GM23248 (cell line): ENCODE measurements at regions not wholly inside any gene's neighbourhood (a gene's known extent, or its start where the extent isn't known, plus 50 kb on each side); places are given as distances from the start of the nearest gene placed in this dataset.

ENCODE experiments used
- DNase-seq: peaks from one replicate; pipeline ENCODE4 v3.0.0-alpha.2; 2015
- H2AFZ ChIP-seq: fragments of 200-600 bp; sonication (generic); 2 replicates; pipeline ENCODE4 v1.6.1; 2016; ENCODE audit warnings: antibody characterized with exemption
- H3F3A ChIP-seq: fragments of 200-600 bp; sonication (generic); 2 replicates; pipeline ENCODE4 v1.6.1; 2016; ENCODE audit warnings: mild to moderate bottlenecking, antibody characterized with exemption, mixed run types; ENCODE audit not compliant: insufficient read depth
- H3K27ac ChIP-seq: fragments of 200-600 bp; sonication (generic); 2 replicates; pipeline ENCODE4 v1.5.1; 2016; ENCODE audit warnings: mild to moderate bottlenecking
- H3K27me3 ChIP-seq: fragments of 200-600 bp; sonication (generic); replicated peaks from 2 replicates; pipeline ENCODE4 v1.6.1; 2016; ENCODE audit warnings: mild to moderate bottlenecking; ENCODE audit not compliant: insufficient read depth
- H3K36me3 ChIP-seq: fragments of 200-600 bp; sonication (generic); 2 replicates; pipeline ENCODE4 v1.6.1; 2016; ENCODE audit warnings: low read depth, mild to moderate bottlenecking
- H3K4me1 ChIP-seq: fragments of 200-600 bp; sonication (generic); 2 replicates; pipeline ENCODE4 v1.6.1; 2016; ENCODE audit warnings: mild to moderate bottlenecking; ENCODE audit not compliant: insufficient read depth
- H3K4me2 ChIP-seq: fragments of 200-600 bp; sonication (generic); one replicate; pipeline ENCODE4 v1.6.1; 2016; ENCODE audit warnings: mild to moderate bottlenecking; ENCODE audit not compliant: unreplicated experiment
- H3K4me3 ChIP-seq: fragments of 200-600 bp; sonication (generic); 2 replicates; pipeline ENCODE4 v1.5.1; 2016; ENCODE audit warnings: mild to moderate bottlenecking
- H3K79me2 ChIP-seq: fragments of 200-600 bp; sonication (generic); 2 replicates; pipeline ENCODE4 v1.6.1; 2016; ENCODE audit warnings: mild to moderate bottlenecking; ENCODE audit not compliant: insufficient read depth
- H3K9ac ChIP-seq: fragments of 200-600 bp; sonication (generic); 2 replicates; pipeline ENCODE4 v1.6.1; 2016; ENCODE audit warnings: mild to moderate bottlenecking
- H3K9me2 ChIP-seq: fragments of 200-600 bp; sonication (generic); 2 replicates; pipeline ENCODE4 v1.6.1; 2016; ENCODE audit warnings: mixed run types, mild to moderate bottlenecking, moderate library complexity; ENCODE audit not compliant: insufficient read depth
- H3K9me3 ChIP-seq: fragments of 200-600 bp; sonication (generic); one replicate; pipeline ENCODE4 v1.6.1; 2017; ENCODE audit warnings: low read depth
- H4K20me1 ChIP-seq: fragments of 200-600 bp; sonication (generic); 2 replicates; pipeline ENCODE4 v1.6.0; 2016; ENCODE audit not compliant: insufficient read depth
- EZH2 ChIP-seq: fragments of 200-600 bp; sonication (generic); IDR thresholded peaks from 2 replicates; pipeline ENCODE4 v1.6.1; 2018; ENCODE audit warnings: antibody characterized with exemption, mild to moderate bottlenecking; ENCODE audit not compliant: insufficient read depth, poor library complexity, severe bottlenecking
- EZH2phosphoT487 ChIP-seq: fragments of 200-600 bp; sonication (generic); IDR thresholded peaks from 2 replicates; pipeline ENCODE4 v1.6.1; 2018; ENCODE audit warnings: antibody characterized with exemption, moderate library complexity, mild to moderate bottlenecking, low read depth; ENCODE audit not compliant: insufficient read depth
- WGBS, 2 experiments: methylation state at CpG; one replicate each; pipeline ENCODE4 v1.1.6; 2015 to 2017; ENCODE audit warnings: low lambda C conversion rate in 2 of 2, low coverage in 1 of 2; ENCODE audit errors: missing lambda C conversion rate in 2 of 2; 5-methylcytosine and 5-hydroxymethylcytosine counted together
- in situ Hi-C: fragments of 300-500 bp; cut with MboI; formaldehyde crosslinking; loops from 2 replicates; pipeline ENCODE4 v1.15.0; 2020

GRCh38 chr2:40653829-40654228 is 201.9 kb upstream of the SLC8A1 start:
- H2AFZ ChIP-seq: no peak overlapping the region
- peaks cover 18% of the 10 kb centered on the region for H3K4me1 ChIP-seq
- DNase-seq: peak; percentile 55
- H3K79me2 ChIP-seq: no peaks in the 10 kb centered on the region
- no peak overlapping the region for H3K27ac ChIP-seq
- no peaks in the 10 kb centered on the region for H3K36me3 ChIP-seq
- H3K9me3 ChIP-seq: no peaks in the 10 kb centered on the region
- in situ Hi-C loops: no loop called here
- WGBS, 2 experiments: 29 to 31% methylated on average over 3 of the region's 3 CpGs
- no peaks in the 10 kb centered on the region for H3K27me3 ChIP-seq
- H3F3A ChIP-seq: 0 out of 2 replicates have a peak, but pooled peaks cover 5% of the 10 kb centered on the region
- TF ChIP-seq EZH2 (no peak), EZH2phosphoT487 (no peak)
- no peak overlapping the region for H3K9ac ChIP-seq
- H3K4me2 ChIP-seq: peak overlapping the region; percentile 45
- H3K9me2 ChIP-seq: no peaks in the 10 kb centered on the region
- no peaks in the 10 kb centered on the region for H4K20me1 ChIP-seq
- H3K4me3 ChIP-seq: no peak overlapping the region

DNA sequence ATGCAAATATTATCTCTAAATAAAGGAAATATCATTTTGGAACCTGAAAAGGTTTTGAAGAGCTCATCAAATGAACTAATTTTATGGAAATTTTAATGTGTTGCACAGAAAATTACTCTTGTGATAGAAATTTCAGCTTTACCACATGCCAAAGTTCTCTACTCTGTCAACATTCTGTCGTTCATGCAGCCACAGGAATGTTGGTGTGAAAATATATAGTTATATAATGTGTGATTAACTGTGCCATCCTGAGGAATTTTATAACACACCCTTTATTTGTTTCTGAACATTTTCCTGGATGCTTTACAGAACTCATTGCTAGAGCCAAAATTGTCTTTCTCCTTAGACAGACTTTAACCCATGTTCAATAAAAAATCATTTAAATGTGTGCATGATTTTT is 202.5 kb upstream of the SLC8A1 start:
- Histone ChIP-seq H3K4me3 (no peak overlapping the region), H3K9me3 (no peaks in the 10 kb centered on the region), H3K27ac (no peak overlapping the region), H3K36me3 (no peaks in the 10 kb centered on the region), H3K9ac (no peak overlapping the region), H3K9me2 (no peaks in the 10 kb centered on the region), H4K20me1 (no peaks in the 10 kb centered on the region), H3K27me3 (no peaks in the 10 kb centered on the region), H2AFZ (no peak overlapping the region), H3K4me2 (peak overlapping the region; percentile 45), H3K79me2 (no peaks in the 10 kb centered on the region), H3F3A (0 out of 2 replicates have a peak, but pooled peaks cover 5% of the 10 kb centered on the region), H3K4me1 (peaks cover 18% of the 10 kb centered on the region)
- 5 to 20% methylated on average over 1 of the region's 1 CpG for WGBS, 2 experiments
- TF ChIP-seq EZH2phosphoT487: no peak
- peak; percentile 0 for DNase-seq
- in situ Hi-C loops: no loop called here

DNA sequence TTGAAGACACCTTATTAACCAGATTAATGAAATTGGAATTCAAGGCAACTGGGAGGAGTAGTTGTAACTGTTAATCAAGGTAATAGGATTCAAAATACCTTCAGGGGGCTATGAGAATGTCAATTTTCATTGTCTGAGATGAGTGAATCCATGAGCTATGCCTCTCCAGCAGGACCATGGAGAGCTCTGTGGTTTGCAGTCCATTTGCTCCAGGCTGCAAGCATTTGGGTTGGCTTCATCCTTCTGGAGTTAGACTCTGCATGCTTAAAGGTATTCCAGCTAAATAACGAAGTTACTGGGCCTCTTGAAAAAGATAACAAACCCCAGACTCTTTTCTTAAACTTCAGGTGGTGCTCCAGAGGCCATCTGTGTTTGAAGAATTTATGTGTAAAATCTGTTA is 207.1 kb upstream of the SLC8A1 start:
- no peaks in the 10 kb centered on the region for H3K79me2 ChIP-seq
- H3K36me3 ChIP-seq: no peaks in the 10 kb centered on the region
- in situ Hi-C loops: no loop called here
- H3K9me2 ChIP-seq: no peaks in the 10 kb centered on the region
- H3K4me1 ChIP-seq: peaks cover 9% of the 10 kb centered on the region
- H4K20me1 ChIP-seq: no peaks in the 10 kb centered on the region
- no peak overlapping the region for H3K9ac ChIP-seq
- DNase-seq: peak; percentile 55
- no peak overlapping the region for H2AFZ ChIP-seq
- 0 to 4% methylated on average over 1 of the region's 1 CpG for WGBS, 2 experiments
- no peak overlapping the region for H3K4me3 ChIP-seq
- TF ChIP-seq EZH2: no peak
- TF ChIP-seq EZH2phosphoT487: no peak
- 0 out of 2 replicates have a peak, but pooled peaks cover 5% of the 10 kb centered on the region for H3F3A ChIP-seq
- no peaks in the 10 kb centered on the region for H3K27me3 ChIP-seq
- no peaks in the 10 kb centered on the region for H3K9me3 ChIP-seq
- no peak overlapping the region for H3K4me2 ChIP-seq
- H3K27ac ChIP-seq: no peak overlapping the region

DNA sequence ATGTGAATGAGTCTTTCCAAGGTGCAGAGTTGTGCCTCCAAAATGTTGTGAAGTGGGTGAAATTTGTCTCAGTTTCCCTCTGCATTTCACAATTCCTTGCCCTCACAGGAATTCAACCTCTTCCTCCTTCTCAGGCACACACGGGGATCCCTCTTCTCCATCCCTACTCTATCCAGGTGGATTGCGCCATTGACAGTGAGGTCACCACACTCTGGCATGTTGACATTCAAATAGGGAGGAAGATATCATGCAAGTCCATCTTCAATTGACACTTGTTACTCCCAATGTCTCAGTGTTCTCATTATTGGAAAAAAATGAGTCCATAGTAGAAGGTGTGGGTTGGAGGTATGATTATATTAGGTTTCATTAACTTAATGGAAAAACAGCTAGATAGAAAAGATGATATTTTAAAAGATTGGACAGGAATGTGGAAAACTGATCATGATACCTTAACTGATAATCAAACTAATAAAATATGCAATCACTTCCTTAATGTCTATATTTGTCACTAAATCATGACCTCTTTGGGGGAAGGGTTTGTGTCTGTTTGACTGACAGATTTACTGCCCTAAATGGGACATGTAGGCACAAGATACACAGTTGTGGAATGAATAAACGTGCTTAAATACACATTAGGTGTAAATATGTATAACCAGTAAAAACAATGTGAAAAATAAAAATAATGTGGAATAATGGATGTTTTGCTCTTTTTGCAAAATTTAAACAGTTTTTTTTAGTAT is 213.8 kb upstream of the SLC8A1 start:
- Histone ChIP-seq H3K79me2 (no peaks in the 10 kb centered on the region), H3K4me1 (peaks cover 10% of the 10 kb centered on the region), H3K4me3 (no peak overlapping the region), H4K20me1 (no peaks in the 10 kb centered on the region), H2AFZ (no peak overlapping the region), H3K27me3 (no peaks in the 10 kb centered on the region), H3K9me2 (no peaks in the 10 kb centered on the region), H3F3A (no peaks in the 10 kb centered on the region), H3K27ac (no peak overlapping the region), H3K9ac (no peak overlapping the region), H3K9me3 (no peaks in the 10 kb centered on the region), H3K36me3 (no peaks in the 10 kb centered on the region), H3K4me2 (no peak overlapping the region)
- in situ Hi-C loops: no loop called here
- no peak for TF ChIP-seq EZH2phosphoT487
- no peak for TF ChIP-seq EZH2
- 79% methylated on average over 3 of the region's 3 CpGs for WGBS, 2 experiments
- DNase-seq: no peak
